ENCODE measurements at regions not wholly inside any gene's neighbourhood (a gene's known extent, or its start where the extent isn't known, plus 50 kb on each side); places are given as distances from the start of the nearest gene placed in this dataset.

GRCh38 chr3:36192901-36193300 is 187.4 kb upstream of the STAC start:
- DNase-seq, result no peak

GRCh38 chr3:36193448-36193847 is 186.9 kb upstream of the STAC start:
- DNase-seq, result no peak

GRCh38 chr3:36196058-36196457 is 184.2 kb upstream of the STAC start:
- DNase-seq, result no peak

- DNase-seq, result no peak
These were observed 183.2 kb upstream of the STAC start for GRCh38 chr3:36197151-36197550.

GRCh38 chr3:36201546-36201945 is 178.8 kb upstream of the STAC start:
- no peak for DNase-seq

GRCh38 chr3:36206956-36207580 is 173.2 kb upstream of the STAC start:
- no peak for DNase-seq

- no peak for DNase-seq
These were observed 169.3 kb upstream of the STAC start for GRCh38 chr3:36210840-36211651.

GRCh38 chr3:36211652-36211999 is 168.7 kb upstream of the STAC start:
- no peak for DNase-seq

- no peak for DNase-seq
These were observed 168.1 kb upstream of the STAC start for GRCh38 chr3:36212251-36212650.

GRCh38 chr3:36214460-36214859 is 165.8 kb upstream of the STAC start:
- DNase-seq, result no peak

- no peak for DNase-seq
These were observed 165.1 kb upstream of the STAC start for GRCh38 chr3:36215241-36215640.

- DNase-seq, result no peak
These were observed 160.9 kb upstream of the STAC start for GRCh38 chr3:36219398-36219797.

GRCh38 chr3:36220173-36220572 is 160.1 kb upstream of the STAC start:
- no peak for DNase-seq

GRCh38 chr3:36221975-36222374 is 158.3 kb upstream of the STAC start:
- no peak for DNase-seq

GRCh38 chr3:36227980-36228379 is 152.3 kb upstream of the STAC start:
- DNase-seq, result no peak

- no peak for DNase-seq
These were observed 150.8 kb upstream of the STAC start for GRCh38 chr3:36229496-36229895.

- DNase-seq, result no peak
These were observed 147.4 kb upstream of the STAC start for GRCh38 chr3:36232797-36233489.

GRCh38 chr3:36244728-36245127 is 135.6 kb upstream of the STAC start:
- DNase-seq, result no peak

GRCh38 chr3:36248374-36248773 is 131.9 kb upstream of the STAC start:
- DNase-seq, result no peak

- DNase-seq, result no peak
These were observed 130.1 kb upstream of the STAC start for GRCh38 chr3:36250191-36250590.

- peak; percentile 28 for DNase-seq
These were observed 123.0 kb upstream of the STAC start for GRCh38 chr3:36257158-36257852.

- peak; percentile 72 for DNase-seq
These were observed 121.9 kb upstream of the STAC start for GRCh38 chr3:36258421-36258820.

- no peak for DNase-seq
These were observed 120.7 kb upstream of the STAC start for GRCh38 chr3:36259580-36259979.
